ENCODE measurements at regions not wholly inside any gene's neighbourhood (a gene's known extent, or its start where the extent isn't known, plus 50 kb on each side); places are given as distances from the start of the nearest gene placed in this dataset.

- no peak for TF ChIP-seq POLR2A (IDR thresholded peaks at IDR 0.05)
- no peak for TF ChIP-seq CTCF (IDR thresholded peaks at IDR 0.05)
- no peak for TF ChIP-seq POLR2AphosphoS5 (IDR thresholded peaks at IDR 0.05)
These were observed 113.8 kb upstream of the DIO2 start for GRCh38 chr14:80325112-80325511.

Measured in breast epithelium (tissue), 3 donors.